Ectodermal cell (in vitro differentiated cells): ENCODE measurements at regions not wholly inside any gene's neighbourhood (a gene's known extent, or its start where the extent isn't known, plus 50 kb on each side); places are given as distances from the start of the nearest gene placed in this dataset.
A peak's percentile ranks its signal among the peaks of the same experiment; 100 is the strongest.

Experiments
- H3K27ac ChIP-seq: 2 replicates; pipeline ENCODE4 v1.7.0; 2013; ENCODE audit warnings: mild to moderate bottlenecking, low read depth, low read length; ENCODE audit not compliant: insufficient read depth, poor library complexity, severe bottlenecking
- H3K27me3 ChIP-seq: 2 replicates; pipeline ENCODE4 v1.7.0; 2013; ENCODE audit warnings: mild to moderate bottlenecking, low read length; ENCODE audit not compliant: insufficient read depth, control insufficient read depth, poor library complexity, severe bottlenecking
- H3K36me3 ChIP-seq: one replicate; pipeline ENCODE4 v1.7.0; 2013; ENCODE audit warnings: low read length; ENCODE audit not compliant: control insufficient read depth, insufficient read depth
- H3K4me1 ChIP-seq: one replicate; pipeline ENCODE4 v1.7.0; 2013; ENCODE audit warnings: low read length; ENCODE audit not compliant: control insufficient read depth, insufficient read depth
- H3K4me3 ChIP-seq: 2 replicates; pipeline ENCODE4 v1.7.0; 2013; ENCODE audit warnings: low read depth, low read length, control low read depth; ENCODE audit not compliant: insufficient read depth
- H3K9me3 ChIP-seq: 2 replicates; pipeline ENCODE4 v1.7.0; 2013; ENCODE audit warnings: mild to moderate bottlenecking, low read length, moderate library complexity; ENCODE audit not compliant: control insufficient read depth
- WGBS, 2 experiments: methylation state at CpG; one replicate each; pipeline ENCODE4 v1.1.7; 2013; ENCODE audit warnings: missing lambda C conversion rate in 2 of 2; 5-methylcytosine and 5-hydroxymethylcytosine counted together

- peaks cover 9% of the 10 kb centered on the region for H3K4me1 ChIP-seq
- WGBS, 2 experiments: 92 to 93% methylated on average over 9 of the region's 9 CpGs
- H3K27me3 ChIP-seq: no peaks in the 10 kb centered on the region
- H3K4me3 ChIP-seq: no peak overlapping the region
- no peaks in the 10 kb centered on the region for H3K36me3 ChIP-seq
- no peaks in the 10 kb centered on the region for H3K9me3 ChIP-seq
- H3K27ac ChIP-seq: no peak overlapping the region
Measured at GRCh38 chr1:109818988-109819764, 55.5 kb upstream of the EPS8L3 start.

- Histone ChIP-seq H3K27ac (no peak overlapping the region), H3K27me3 (no peaks in the 10 kb centered on the region), H3K36me3 (no peaks in the 10 kb centered on the region), H3K9me3 (no peaks in the 10 kb centered on the region), H3K4me1 (peaks cover 1% of the 10 kb centered on the region), H3K4me3 (no peak overlapping the region)
- 90 to 97% methylated on average over 6 of the region's 6 CpGs for WGBS, 2 experiments
Measured at GRCh38 chr1:109818271-109818987, 54.7 kb upstream of the EPS8L3 start.

GRCh38 chr1:109817881-109818270, 54.2 kb upstream of the EPS8L3 start:
- 96 to 100% methylated on average over 2 of the region's 2 CpGs for WGBS, 2 experiments

GRCh38 chr1:109816975-109817535, 53.3 kb upstream of the EPS8L3 start:
- Histone ChIP-seq H3K9me3 (no peaks in the 10 kb centered on the region), H3K27me3 (no peaks in the 10 kb centered on the region), H3K4me1 (no peaks in the 10 kb centered on the region), H3K36me3 (no peaks in the 10 kb centered on the region), H3K27ac (no peak overlapping the region), H3K4me3 (no peak overlapping the region)
- WGBS, 2 experiments: 93 to 97% methylated on average over 4 of the region's 4 CpGs

More at GRCh38 chr1:109817881-109818270, 54.2 kb upstream of the EPS8L3 start:
- Histone ChIP-seq H3K4me3 (no peak overlapping the region), H3K36me3 (no peaks in the 10 kb centered on the region), H3K9me3 (no peaks in the 10 kb centered on the region), H3K27ac (no peak overlapping the region), H3K4me1 (no peaks in the 10 kb centered on the region), H3K27me3 (no peaks in the 10 kb centered on the region)

- Histone ChIP-seq H3K9me3 (no peaks in the 10 kb centered on the region), H3K4me1 (no peaks in the 10 kb centered on the region), H3K27ac (peak overlapping the region; percentile 36), H3K27me3 (no peaks in the 10 kb centered on the region), H3K36me3 (no peaks in the 10 kb centered on the region), H3K4me3 (no peak overlapping the region)
- 88 to 89% methylated on average over 3 to 4 of the region's 4 CpGs for WGBS, 2 experiments
Measured at GRCh38 chr1:109816175-109816811, 52.6 kb upstream of the EPS8L3 start.

- H3K4me3 ChIP-seq: no peak overlapping the region
- no peaks in the 10 kb centered on the region for H3K27me3 ChIP-seq
- peak overlapping the region; percentile 36 for H3K27ac ChIP-seq
- H3K9me3 ChIP-seq: no peaks in the 10 kb centered on the region
- H3K4me1 ChIP-seq: no peaks in the 10 kb centered on the region
- WGBS, 2 experiments: 92 to 93% methylated on average over 3 of the region's 3 CpGs
- H3K36me3 ChIP-seq: no peaks in the 10 kb centered on the region
Measured at GRCh38 chr1:109815809-109816174, 52.1 kb upstream of the EPS8L3 start.

GRCh38 chr1:109814993-109815786, 51.5 kb upstream of the EPS8L3 start:
- no peaks in the 10 kb centered on the region for H3K27me3 ChIP-seq

GRCh38 chr1:109814223-109814622, 50.5 kb upstream of the EPS8L3 start:
- Histone ChIP-seq H3K27ac (no peak overlapping the region), H3K4me1 (no peaks in the 10 kb centered on the region), H3K4me3 (no peak overlapping the region), H3K9me3 (no peaks in the 10 kb centered on the region), H3K27me3 (no peaks in the 10 kb centered on the region), H3K36me3 (no peaks in the 10 kb centered on the region)
- WGBS, 2 experiments: 98 to 99% methylated on average over 5 of the region's 5 CpGs

More at GRCh38 chr1:109814993-109815786, 51.5 kb upstream of the EPS8L3 start:
- Histone ChIP-seq H3K27ac (no peak overlapping the region), H3K4me3 (no peak overlapping the region), H3K4me1 (no peaks in the 10 kb centered on the region), H3K36me3 (no peaks in the 10 kb centered on the region), H3K9me3 (no peaks in the 10 kb centered on the region)
- 95 to 97% methylated on average over 7 of the region's 8 CpGs for WGBS, 2 experiments
